Peyer's patch (tissue), 4 donors: ENCODE measurements at regions not wholly inside any gene's neighbourhood (a gene's known extent, or its start where the extent isn't known, plus 50 kb on each side); places are given as distances from the start of the nearest gene placed in this dataset.

Experiments used
- POLR2A ChIP-seq, 2 donors: fragments of 450-650 bp; IDR thresholded peaks; one replicate each; pipeline ENCODE4 v1.5.1; 2017; ENCODE audit warnings: antibody characterized with exemption in 2 of 2, mild to moderate bottlenecking in 2 of 2, moderate library complexity in 2 of 2
- TF ChIP-seq, protein P1 (sequence below), 6 experiments: fragments of 450-650 bp in 4 of 6; fragments of 200-600 bp in 2 of 6; sonication (generic) in 1 of 6; IDR thresholded peaks; one replicate each; pipeline ENCODE4 v1.5.1; 2017 to 2019; ENCODE audit warnings: antibody characterized with exemption in 6 of 6, mild to moderate bottlenecking in 3 of 6, moderate library complexity in 1 of 6

DNA sequence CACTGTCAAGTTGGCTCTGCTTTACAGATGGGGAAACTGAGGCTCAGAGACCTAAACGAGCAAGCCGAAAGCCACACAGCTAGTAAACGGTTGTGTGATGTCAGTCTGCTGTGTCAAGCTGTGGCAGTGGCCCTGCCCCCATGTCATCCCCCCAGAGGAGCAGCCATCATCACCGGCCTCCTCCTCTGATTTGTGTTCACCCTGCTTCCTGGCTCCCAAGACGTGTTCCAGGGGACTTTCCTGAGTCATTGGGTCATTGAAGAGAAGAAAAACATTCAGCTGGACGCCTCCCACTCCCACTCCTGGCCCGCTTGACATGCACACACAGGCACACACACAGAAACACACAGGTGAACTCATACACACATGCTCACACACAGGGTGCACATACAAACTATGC, 54.0 kb upstream of the CIBAR2 start:
- TF ChIP-seq POLR2A (IDR thresholded peaks at IDR 0.05): no peak
- TF ChIP-seq, protein P1, sequence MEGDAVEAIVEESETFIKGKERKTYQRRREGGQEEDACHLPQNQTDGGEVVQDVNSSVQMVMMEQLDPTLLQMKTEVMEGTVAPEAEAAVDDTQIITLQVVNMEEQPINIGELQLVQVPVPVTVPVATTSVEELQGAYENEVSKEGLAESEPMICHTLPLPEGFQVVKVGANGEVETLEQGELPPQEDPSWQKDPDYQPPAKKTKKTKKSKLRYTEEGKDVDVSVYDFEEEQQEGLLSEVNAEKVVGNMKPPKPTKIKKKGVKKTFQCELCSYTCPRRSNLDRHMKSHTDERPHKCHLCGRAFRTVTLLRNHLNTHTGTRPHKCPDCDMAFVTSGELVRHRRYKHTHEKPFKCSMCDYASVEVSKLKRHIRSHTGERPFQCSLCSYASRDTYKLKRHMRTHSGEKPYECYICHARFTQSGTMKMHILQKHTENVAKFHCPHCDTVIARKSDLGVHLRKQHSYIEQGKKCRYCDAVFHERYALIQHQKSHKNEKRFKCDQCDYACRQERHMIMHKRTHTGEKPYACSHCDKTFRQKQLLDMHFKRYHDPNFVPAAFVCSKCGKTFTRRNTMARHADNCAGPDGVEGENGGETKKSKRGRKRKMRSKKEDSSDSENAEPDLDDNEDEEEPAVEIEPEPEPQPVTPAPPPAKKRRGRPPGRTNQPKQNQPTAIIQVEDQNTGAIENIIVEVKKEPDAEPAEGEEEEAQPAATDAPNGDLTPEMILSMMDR (IDR thresholded peaks at IDR 0.05): no peak
